H1 (cell line): ENCODE measurements at regions not wholly inside any gene's neighbourhood (a gene's known extent, or its start where the extent isn't known, plus 50 kb on each side); places are given as distances from the start of the nearest gene placed in this dataset.

Source experiments
- CTCF ChIA-PET: fragments of 300-600 bp; sonication (Branson Sonifier 250); formaldehyde crosslinking; loops from one replicate; lab custom pipeline; 2021; ENCODE audit not compliant: partially characterized antibody; lab: Charles Lee
- POLR2A ChIA-PET: fragments of 300-600 bp; sonication (Branson Sonifier 250); formaldehyde crosslinking; loops from one replicate; lab custom pipeline; 2021; ENCODE audit warnings: inconsistent platforms; ENCODE audit not compliant: partially characterized antibody; lab: Charles Lee
- DNase-seq, 2 experiments: peaks; one replicate each; pipeline versions ENCODE4 v3.0.0 to v3.0.0-alpha.2; 2010 to 2022; ENCODE audit warnings: low spot score in 2 of 2, low read depth in 1 of 2, mixed read lengths in 1 of 2
- FAIRE-seq: peaks from 2 replicates; lab custom pipeline; 2011; peaks lifted over from hg19 to GRCh38; lab: Jason Lieb, UNC
- H2AFZ ChIP-seq: 2 replicates; pipeline ENCODE4 v1.8.1; 2012; ENCODE audit warnings: low read length, inconsistent platforms
- H2AK5ac ChIP-seq: 2 replicates; pipeline ENCODE4 v1.6.1; 2013; ENCODE audit warnings: low read depth, low read length
- H2BK120ac ChIP-seq: replicated peaks from 2 replicates; pipeline ENCODE3; 2013; ENCODE audit warnings: low read depth, low read length, inconsistent platforms
- H2BK12ac ChIP-seq: 2 replicates; pipeline ENCODE4 v1.6.1; 2013; ENCODE audit warnings: low read depth, low read length
- H2BK15ac ChIP-seq: 2 replicates; pipeline ENCODE4 v1.6.1; 2013; ENCODE audit warnings: low read length
- H2BK20ac ChIP-seq: 2 replicates; pipeline ENCODE4 v1.6.1; 2013; ENCODE audit warnings: low read length
- H2BK5ac ChIP-seq: 2 replicates; pipeline ENCODE4 v1.6.1; 2013; ENCODE audit warnings: low read depth, low read length
- H3K14ac ChIP-seq: 2 replicates; pipeline ENCODE4 v1.6.1; 2013; ENCODE audit warnings: inconsistent platforms; ENCODE audit not compliant: insufficient read length
- H3K18ac ChIP-seq: 2 replicates; pipeline ENCODE4 v1.6.1; 2013; ENCODE audit warnings: low read length; ENCODE audit errors: extremely low read depth
- H3K23ac ChIP-seq: 2 replicates; pipeline ENCODE4 v1.6.1; 2013; ENCODE audit warnings: inconsistent platforms; ENCODE audit not compliant: insufficient read length
- H3K23me2 ChIP-seq: 2 replicates; pipeline ENCODE4 v1.6.1; 2013; ENCODE audit warnings: low read depth, low read length
- H3K27ac ChIP-seq: 2 replicates; pipeline ENCODE4 v1.6.1; 2011; ENCODE audit warnings: low read depth, low read length, inconsistent platforms
- H3K27me3 ChIP-seq, 4 experiments: replicated peaks in 1 of 4; 1 replicate in 1 of 4; 2 replicates in 3 of 4; pipeline versions ENCODE4 v1.6.1 to v1.8.1; 2011 to 2013; ENCODE audit warnings: low read length in 3 of 4, mild to moderate bottlenecking in 3 of 4, inconsistent platforms in 2 of 4, mixed read lengths in 2 of 4, moderate library complexity in 1 of 4; ENCODE audit not compliant: control insufficient read depth in 3 of 4, insufficient read depth in 3 of 4; ENCODE audit errors: extremely low read depth in 1 of 4
- H3K36me3 ChIP-seq, 4 experiments: 2 replicates each; pipeline versions ENCODE4 v1.6.1 to v1.8.1; 2011 to 2013; ENCODE audit warnings: mild to moderate bottlenecking in 4 of 4, low read length in 3 of 4, moderate library complexity in 2 of 4, control low read depth in 1 of 4, inconsistent platforms in 1 of 4; ENCODE audit not compliant: insufficient read depth in 4 of 4, control insufficient read depth in 2 of 4
- H3K4ac ChIP-seq: replicated peaks from 2 replicates; pipeline ENCODE3; 2013; ENCODE audit warnings: low read length, low read depth, mixed read lengths, inconsistent platforms; ENCODE audit not compliant: insufficient read length
- H3K4me1 ChIP-seq, 4 experiments: replicated peaks in 1 of 4; 1 replicate in 1 of 4; 2 replicates in 3 of 4; pipeline versions ENCODE4 v1.6.1 to v1.8.1; 2011 to 2013; ENCODE audit warnings: low read length in 3 of 4, inconsistent platforms in 2 of 4, mixed read lengths in 1 of 4; ENCODE audit not compliant: insufficient read depth in 4 of 4, control insufficient read depth in 3 of 4
- H3K4me2 ChIP-seq, 2 experiments: 2 replicates each; pipeline versions ENCODE4 v1.6.1 to v1.8.1; 2011 to 2013; ENCODE audit warnings: low read depth in 2 of 2, low read length in 2 of 2, control low read depth in 1 of 2, inconsistent platforms in 1 of 2, mild to moderate bottlenecking in 1 of 2; ENCODE audit not compliant: insufficient read depth in 1 of 2
- H3K4me3 ChIP-seq, 4 experiments: fragments of 200-600, 300-600 bp in 1 of 4; sonication (generic), shearing (Covaris generic), sonication (Bioruptor Twin) in 1 of 4; 2 replicates each; pipeline versions ENCODE4 v1.5.1 to v1.8.1; 2011 to 2016; ENCODE audit warnings: low read length in 4 of 4, low read depth in 3 of 4, control low read depth in 2 of 4, inconsistent platforms in 2 of 4, mild to moderate bottlenecking in 2 of 4, mixed read lengths in 1 of 4, moderate library complexity in 1 of 4; ENCODE audit not compliant: insufficient read depth in 2 of 4; ENCODE audit errors: extremely low read depth in 1 of 4
- H3K56ac ChIP-seq: replicated peaks from 2 replicates; pipeline ENCODE3; 2013; ENCODE audit warnings: low read depth, mild to moderate bottlenecking, mixed read lengths, low read length, inconsistent platforms; ENCODE audit not compliant: insufficient read length
- H3K79me1 ChIP-seq: 2 replicates; pipeline ENCODE4 v1.6.1; 2013; ENCODE audit warnings: low read depth, low read length, control low read depth
- H3K79me2 ChIP-seq, 2 experiments: 2 replicates each; pipeline versions ENCODE4 v1.6.1 to v1.8.1; 2012 to 2013; ENCODE audit warnings: low read length in 2 of 2, mild to moderate bottlenecking in 2 of 2, inconsistent platforms in 1 of 2; ENCODE audit not compliant: insufficient read depth in 2 of 2, control insufficient read depth in 1 of 2
- H3K9ac ChIP-seq, 4 experiments: replicated peaks in 1 of 4; 1 replicate in 1 of 4; 2 replicates in 3 of 4; pipeline versions ENCODE4 v1.6.1 to v1.8.1; 2011 to 2013; ENCODE audit warnings: low read depth in 3 of 4, low read length in 3 of 4, control low read depth in 2 of 4, mild to moderate bottlenecking in 2 of 4, moderate library complexity in 2 of 4, inconsistent platforms in 1 of 4; ENCODE audit errors: extremely low read depth in 1 of 4
- H3K9me3 ChIP-seq, 2 experiments: 2 replicates each; pipeline versions ENCODE4 v1.6.1 to v1.8.1; 2012 to 2013; ENCODE audit warnings: mild to moderate bottlenecking in 2 of 2, moderate library complexity in 2 of 2, control low read depth in 1 of 2, inconsistent platforms in 1 of 2, low read depth in 1 of 2, low read length in 1 of 2, mixed read lengths in 1 of 2; ENCODE audit not compliant: insufficient read depth in 2 of 2
- H4K20me1 ChIP-seq, 2 experiments: replicated peaks in 1 of 2; 2 replicates each; pipeline versions ENCODE3 to v1.8.1; 2011 to 2013; ENCODE audit warnings: inconsistent platforms in 2 of 2, low read length in 2 of 2, mild to moderate bottlenecking in 1 of 2; ENCODE audit not compliant: insufficient read depth in 2 of 2, control insufficient read depth in 1 of 2
- H4K5ac ChIP-seq: 2 replicates; pipeline ENCODE4 v1.6.1; 2013; ENCODE audit warnings: low read length, low read depth, mixed read lengths, inconsistent platforms; ENCODE audit not compliant: insufficient read length
- H4K8ac ChIP-seq: 2 replicates; pipeline ENCODE4 v1.8.0; 2013; ENCODE audit warnings: mild to moderate bottlenecking, moderate library complexity, low read length, inconsistent platforms; ENCODE audit not compliant: insufficient read depth; ENCODE audit errors: extremely low read depth
- H4K91ac ChIP-seq: replicated peaks from 2 replicates; pipeline ENCODE3; 2013; ENCODE audit warnings: low read length, mixed read lengths, inconsistent platforms; ENCODE audit not compliant: insufficient read length
- CEBPB ChIP-seq: IDR thresholded peaks from 2 replicates; pipeline ENCODE4 v1.6.1; 2012; ENCODE audit warnings: low read depth, low read length
- EGR1 ChIP-seq: IDR thresholded peaks from 2 replicates; pipeline ENCODE4 v1.6.1; 2011; ENCODE audit warnings: low read depth, low read length, borderline replicate concordance
- GTF2F1 ChIP-seq: IDR thresholded peaks from 2 replicates; pipeline ENCODE4 v1.6.1; 2012; ENCODE audit warnings: low read depth, low read length, improper control_type of control experiment, borderline replicate concordance
- JUN ChIP-seq: IDR thresholded peaks from 2 replicates; pipeline ENCODE4 v1.6.1; 2011; ENCODE audit warnings: low read depth, mild to moderate bottlenecking, improper control_type of control experiment, low read length
- JUND ChIP-seq: IDR thresholded peaks from 2 replicates; pipeline ENCODE4 v1.6.1; 2011; ENCODE audit warnings: mild to moderate bottlenecking, improper control_type of control experiment, low read length
- NRF1 ChIP-seq: IDR thresholded peaks from 2 replicates; pipeline ENCODE4 v1.6.1; 2011; ENCODE audit warnings: mild to moderate bottlenecking, low read depth, low read length, improper control_type of control experiment
- POLR2AphosphoS5 ChIP-seq: IDR thresholded peaks from 2 replicates; pipeline ENCODE4 v1.6.1; 2011; ENCODE audit warnings: low read depth, low read length
- RBBP5 ChIP-seq: IDR thresholded peaks from 2 replicates; pipeline ENCODE4 v1.7.1; 2012; ENCODE audit warnings: low read depth, mild to moderate bottlenecking, inconsistent platforms, low read length, moderate library complexity, borderline replicate concordance
- SIRT6 ChIP-seq: IDR thresholded peaks from one replicate; pipeline ENCODE4 v1.7.1; 2012; ENCODE audit warnings: low read length, inconsistent platforms
- SP2 ChIP-seq: IDR thresholded peaks from 2 replicates; pipeline ENCODE4 v1.6.1; 2012; ENCODE audit warnings: mild to moderate bottlenecking, low read length, inconsistent platforms
- SRF ChIP-seq: IDR thresholded peaks from 2 replicates; pipeline ENCODE4 v1.6.1; 2011; ENCODE audit warnings: mild to moderate bottlenecking, low read depth, low read length, moderate library complexity
- WGBS, 2 experiments: shearing (Covaris generic) in 1 of 2; methylation state at CpG; one replicate each; pipeline versions ENCODE4 v1.1.6 to v1.1.7; 2013 to 2015; ENCODE audit warnings: low lambda C conversion rate in 2 of 2, mixed read lengths in 2 of 2, inconsistent platforms in 1 of 2, low coverage in 1 of 2, missing lambda C conversion rate in 1 of 2; ENCODE audit not compliant: insufficient replicate concordance in 2 of 2, insufficient coverage in 1 of 2, insufficient read length in 1 of 2; ENCODE audit errors: extremely low coverage in 1 of 2, missing lambda C conversion rate in 1 of 2; 5-methylcytosine and 5-hydroxymethylcytosine counted together

DNA sequence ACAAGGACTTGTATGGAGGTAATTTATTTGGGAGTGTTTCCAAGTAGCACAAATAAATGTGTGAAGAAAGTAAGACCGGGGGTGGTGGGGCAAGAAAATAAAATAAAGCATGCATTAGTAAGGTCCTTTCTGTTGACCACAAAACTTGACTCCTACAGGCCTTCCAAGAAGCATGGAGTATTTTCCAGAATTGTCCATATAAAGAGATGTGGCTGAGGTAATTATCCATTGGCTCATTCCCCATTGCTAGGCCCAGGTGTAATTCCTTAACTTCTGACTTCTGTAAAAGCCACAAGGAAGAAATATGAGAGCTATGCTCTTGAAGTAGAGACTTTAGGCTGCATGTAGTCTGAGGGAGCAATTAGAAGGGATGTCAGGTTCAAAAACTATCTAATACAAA, 430.5 kb upstream of the PABPC4L start:
- Histone ChIP-seq H2BK120ac (no peak overlapping the region), H3K4me2 (no peak overlapping the region), H3K23me2 (no peaks in the 10 kb centered on the region), H3K4me1 (peaks cover 0 to 4% (median 0%) of the 10 kb centered on the region in 4 experiments; a peak in 1 of 7 replicates), H4K20me1 (no peaks in the 10 kb centered on the region), H3K27me3 (no peaks in the 10 kb centered on the region), H3K4me3 (no peak overlapping the region), H2AK5ac (no peak overlapping the region), H2BK5ac (no peak overlapping the region), H4K8ac (no peak overlapping the region), H4K5ac (no peak overlapping the region), H3K14ac (no peak overlapping the region), H3K4ac (no peak overlapping the region), H3K27ac (no peak overlapping the region), H2BK15ac (no peak overlapping the region), H3K36me3 (no peaks in the 10 kb centered on the region), H4K91ac (no peak overlapping the region), H3K56ac (no peak overlapping the region), H3K18ac (no peak overlapping the region), H3K23ac (no peak overlapping the region), H3K79me1 (no peaks in the 10 kb centered on the region), H3K9me3 (no peaks in the 10 kb centered on the region), H3K9ac (no peak overlapping the region), H3K79me2 (no peaks in the 10 kb centered on the region), H2AFZ (0 out of 2 replicates have a peak overlapping the region, but pooled peaks have one; percentile 0), H2BK20ac (no peak overlapping the region), H2BK12ac (no peak overlapping the region)
- TF ChIP-seq GTF2F1, result no peak
- TF ChIP-seq SP2, result no peak
- no peak for TF ChIP-seq JUND
- TF ChIP-seq CEBPB, result no peak
- TF ChIP-seq JUN, result no peak
- no peak for TF ChIP-seq SIRT6
- no peak for TF ChIP-seq NRF1
- TF ChIP-seq EGR1, result no peak
- no peak for TF ChIP-seq POLR2AphosphoS5
- no peak for TF ChIP-seq RBBP5
- TF ChIP-seq SRF, result no peak
- CTCF ChIA-PET, result interaction anchor here (0.8 kb wide), 1 partner anchor 18 kb away, joined by 3 read pairs; no protein-coding TSS in a partner anchor
- 93% methylated on average over 1 of the region's 1 CpG; no CpG with 5 or more reads in 1 of the 2 experiments for WGBS, 2 experiments
- FAIRE-seq (no peak), DNase-seq (no peak)
- POLR2A ChIA-PET, result no interaction called here
